ENCODE measurements at regions not wholly inside any gene's neighbourhood (a gene's known extent, or its start where the extent isn't known, plus 50 kb on each side); places are given as distances from the start of the nearest gene placed in this dataset.

DNA sequence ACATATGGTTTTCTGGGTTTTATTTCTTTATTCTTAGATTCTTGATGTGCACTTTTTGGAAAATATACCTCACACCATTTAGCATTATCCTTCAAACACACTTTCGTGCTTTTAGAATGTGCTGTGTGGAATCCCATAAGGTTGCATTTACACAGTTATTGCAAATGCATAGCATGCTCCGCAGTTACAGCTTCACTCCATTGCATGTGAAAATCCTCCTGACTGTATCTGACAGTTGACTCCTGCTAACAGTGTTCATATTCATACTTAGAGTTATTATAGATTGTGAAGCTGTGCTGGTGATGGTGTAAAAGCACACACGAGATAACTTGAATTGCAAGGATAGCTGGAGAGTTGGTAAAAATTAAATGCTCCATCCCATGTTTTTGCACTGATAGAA is 811.5 kb upstream of the TENM3 start:
- Histone ChIP-seq H3K4me3 (replicated peaks; ENCODE audit: low read depth, low read length) (no peak overlapping the region), H3K27me3 (replicated peaks; ENCODE audit: control insufficient read depth, insufficient read depth, low read length) (no peaks in the 10 kb centered on the region), H3K36me3 (ENCODE audit: control insufficient read depth, insufficient read depth, low read length) (no peaks in the 10 kb centered on the region)
- TF ChIP-seq, protein P1, sequence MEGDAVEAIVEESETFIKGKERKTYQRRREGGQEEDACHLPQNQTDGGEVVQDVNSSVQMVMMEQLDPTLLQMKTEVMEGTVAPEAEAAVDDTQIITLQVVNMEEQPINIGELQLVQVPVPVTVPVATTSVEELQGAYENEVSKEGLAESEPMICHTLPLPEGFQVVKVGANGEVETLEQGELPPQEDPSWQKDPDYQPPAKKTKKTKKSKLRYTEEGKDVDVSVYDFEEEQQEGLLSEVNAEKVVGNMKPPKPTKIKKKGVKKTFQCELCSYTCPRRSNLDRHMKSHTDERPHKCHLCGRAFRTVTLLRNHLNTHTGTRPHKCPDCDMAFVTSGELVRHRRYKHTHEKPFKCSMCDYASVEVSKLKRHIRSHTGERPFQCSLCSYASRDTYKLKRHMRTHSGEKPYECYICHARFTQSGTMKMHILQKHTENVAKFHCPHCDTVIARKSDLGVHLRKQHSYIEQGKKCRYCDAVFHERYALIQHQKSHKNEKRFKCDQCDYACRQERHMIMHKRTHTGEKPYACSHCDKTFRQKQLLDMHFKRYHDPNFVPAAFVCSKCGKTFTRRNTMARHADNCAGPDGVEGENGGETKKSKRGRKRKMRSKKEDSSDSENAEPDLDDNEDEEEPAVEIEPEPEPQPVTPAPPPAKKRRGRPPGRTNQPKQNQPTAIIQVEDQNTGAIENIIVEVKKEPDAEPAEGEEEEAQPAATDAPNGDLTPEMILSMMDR (IDR thresholded peaks at IDR 0.05; ENCODE audit: insufficient read depth, low read length, poor library complexity, severe bottlenecking) = no peak
- DNase-seq (ENCODE audit: extremely low read depth, insufficient read length) = no peak

DNA sequence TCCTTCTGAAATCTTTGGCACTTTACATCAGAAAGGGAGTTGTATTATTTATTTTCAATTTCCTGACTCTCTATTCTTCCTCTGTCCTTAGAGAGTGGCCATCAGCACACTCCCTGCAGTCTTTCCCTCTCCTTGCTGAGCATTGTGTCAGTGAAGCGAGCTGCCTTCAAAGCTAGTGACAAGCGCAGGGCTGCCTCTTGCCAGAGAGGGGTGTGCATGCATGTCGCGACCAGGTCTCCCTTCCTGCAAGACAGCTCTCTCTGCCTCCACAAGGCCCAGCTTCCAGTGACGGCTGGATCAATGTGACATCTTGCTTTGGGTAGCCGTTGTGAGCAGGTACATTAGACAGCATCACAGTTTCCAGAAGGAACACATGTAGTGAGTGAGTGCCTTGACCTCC is 810.9 kb upstream of the TENM3 start:
- Histone ChIP-seq H3K27me3 (replicated peaks; ENCODE audit: control insufficient read depth, insufficient read depth, low read length) (no peaks in the 10 kb centered on the region), H3K4me3 (replicated peaks; ENCODE audit: low read depth, low read length) (no peak overlapping the region), H3K36me3 (ENCODE audit: control insufficient read depth, insufficient read depth, low read length) (no peaks in the 10 kb centered on the region)
- TF ChIP-seq, protein P1 (IDR thresholded peaks at IDR 0.05; ENCODE audit: insufficient read depth, low read length, poor library complexity, severe bottlenecking) = no peak
- no peak for DNase-seq (ENCODE audit: extremely low read depth, insufficient read length)

DNA sequence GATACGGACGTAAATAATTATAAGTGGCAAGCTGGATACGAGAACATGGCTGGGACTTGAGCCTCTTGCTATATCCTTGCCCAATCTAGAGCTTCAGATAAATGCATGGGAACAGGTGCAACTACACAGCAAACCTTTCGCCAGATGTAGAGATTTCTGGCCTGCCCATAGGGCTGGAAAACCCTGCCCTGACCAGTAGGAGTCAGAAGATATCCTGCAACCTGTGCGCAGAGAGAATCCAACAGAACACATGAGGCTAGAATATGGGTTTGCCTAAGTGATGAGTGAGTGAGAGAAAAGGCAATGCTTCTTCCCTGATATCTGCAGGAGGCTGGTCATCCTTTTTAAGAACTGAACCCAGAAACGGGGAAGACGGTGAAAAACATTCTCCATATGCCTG is 805.3 kb upstream of the TENM3 start:
- Histone ChIP-seq H3K4me3 (replicated peaks; ENCODE audit: low read depth, low read length) (no peak overlapping the region), H3K36me3 (ENCODE audit: control insufficient read depth, insufficient read depth, low read length) (no peaks in the 10 kb centered on the region), H3K27me3 (replicated peaks; ENCODE audit: control insufficient read depth, insufficient read depth, low read length) (no peaks in the 10 kb centered on the region)
- TF ChIP-seq, protein P1 (IDR thresholded peaks at IDR 0.05; ENCODE audit: insufficient read depth, low read length, poor library complexity, severe bottlenecking) = no peak
- no peak for DNase-seq (ENCODE audit: extremely low read depth, insufficient read length)

DNA sequence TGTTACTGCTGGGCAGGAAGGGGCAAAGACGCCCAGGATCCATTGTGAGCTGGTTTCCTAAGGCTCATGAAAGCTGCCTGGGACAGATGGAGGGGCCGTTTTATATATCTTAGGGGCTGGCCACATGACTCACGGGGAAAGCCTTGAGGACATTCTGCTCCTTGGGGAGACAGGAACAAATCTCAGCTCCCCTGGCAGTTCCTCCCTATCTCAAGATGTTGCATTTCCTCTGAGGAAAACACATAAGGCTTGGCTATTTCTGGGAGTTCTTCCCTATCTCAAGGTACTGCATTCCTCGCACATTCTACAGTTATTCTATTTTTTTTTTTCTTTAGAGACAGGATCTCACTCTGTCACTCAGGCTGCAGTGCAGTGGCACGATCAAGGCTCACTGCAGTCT is 804.6 kb upstream of the TENM3 start:
- Histone ChIP-seq H3K36me3 (ENCODE audit: control insufficient read depth, insufficient read depth, low read length) (no peaks in the 10 kb centered on the region), H3K4me3 (replicated peaks; ENCODE audit: low read depth, low read length) (no peak overlapping the region), H3K27me3 (replicated peaks; ENCODE audit: control insufficient read depth, insufficient read depth, low read length) (no peaks in the 10 kb centered on the region)
- TF ChIP-seq, protein P1 (IDR thresholded peaks at IDR 0.05; ENCODE audit: insufficient read depth, low read length, poor library complexity, severe bottlenecking) = no peak
- DNase-seq (ENCODE audit: extremely low read depth, insufficient read length) = no peak

DNA sequence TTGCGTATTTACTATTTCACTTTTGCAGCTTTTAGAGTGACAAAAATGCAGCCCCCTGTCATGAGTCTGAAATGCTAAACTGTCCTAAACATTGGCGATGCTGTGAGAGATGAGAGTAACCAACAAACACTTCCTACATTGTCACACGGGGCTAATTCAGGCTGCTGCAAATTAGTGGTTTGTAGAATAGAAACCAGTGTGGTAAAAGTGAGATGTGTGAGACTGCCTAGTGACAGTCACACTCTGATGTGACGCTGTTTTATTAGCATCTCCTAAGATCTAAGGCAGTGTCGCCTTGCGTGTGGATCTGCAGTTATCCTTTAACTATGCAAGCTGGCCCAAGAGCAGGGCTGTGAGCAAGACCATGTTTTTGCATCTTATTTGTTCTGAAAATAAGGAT is 800.2 kb upstream of the TENM3 start:
- Histone ChIP-seq H3K36me3 (ENCODE audit: control insufficient read depth, insufficient read depth, low read length) (no peaks in the 10 kb centered on the region), H3K4me3 (replicated peaks; ENCODE audit: low read depth, low read length) (no peak overlapping the region), H3K27me3 (replicated peaks; ENCODE audit: control insufficient read depth, insufficient read depth, low read length) (no peaks in the 10 kb centered on the region)
- TF ChIP-seq, protein P1 (IDR thresholded peaks at IDR 0.05; ENCODE audit: insufficient read depth, low read length, poor library complexity, severe bottlenecking) = no peak
- no peak for DNase-seq (ENCODE audit: extremely low read depth, insufficient read length)

DNA sequence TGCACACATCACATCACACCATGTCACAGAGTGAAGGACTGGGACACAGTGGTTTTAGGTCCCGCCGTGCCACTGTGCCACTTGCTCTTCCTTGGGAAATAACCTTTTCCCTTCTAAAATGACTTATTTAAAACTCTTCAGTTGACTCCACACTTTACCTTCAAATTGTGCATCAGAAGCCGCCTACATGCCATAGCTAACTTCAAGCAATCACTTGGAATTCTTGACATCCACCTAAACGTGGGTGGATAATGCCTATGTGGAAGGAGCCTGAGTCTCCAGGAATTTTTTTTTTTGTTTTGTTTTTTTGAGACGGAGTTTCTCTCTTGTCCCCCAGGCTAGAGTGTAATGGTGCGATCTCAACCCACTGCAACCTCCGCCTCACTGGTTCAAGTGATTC is 777.4 kb upstream of the TENM3 start:
- no peaks in the 10 kb centered on the region for H3K36me3 ChIP-seq (ENCODE audit: control insufficient read depth, insufficient read depth, low read length)
- no peak for DNase-seq (ENCODE audit: extremely low read depth, insufficient read length)
- H3K4me3 ChIP-seq (replicated peaks; ENCODE audit: low read depth, low read length) = no peak overlapping the region
- TF ChIP-seq, protein P1 (IDR thresholded peaks at IDR 0.05; ENCODE audit: insufficient read depth, low read length, poor library complexity, severe bottlenecking) = no peak
- H3K27me3 ChIP-seq (replicated peaks; ENCODE audit: control insufficient read depth, insufficient read depth, low read length) = no peaks in the 10 kb centered on the region
